ENCODE measurements at regions not wholly inside any gene's neighbourhood (a gene's known extent, or its start where the extent isn't known, plus 50 kb on each side); places are given as distances from the start of the nearest gene placed in this dataset.
"Not testable (repeated sequence)": the region's sequence is repeated elsewhere in the genome, so short reads cannot be mapped to it uniquely, and the experiment has no call there.

DNA sequence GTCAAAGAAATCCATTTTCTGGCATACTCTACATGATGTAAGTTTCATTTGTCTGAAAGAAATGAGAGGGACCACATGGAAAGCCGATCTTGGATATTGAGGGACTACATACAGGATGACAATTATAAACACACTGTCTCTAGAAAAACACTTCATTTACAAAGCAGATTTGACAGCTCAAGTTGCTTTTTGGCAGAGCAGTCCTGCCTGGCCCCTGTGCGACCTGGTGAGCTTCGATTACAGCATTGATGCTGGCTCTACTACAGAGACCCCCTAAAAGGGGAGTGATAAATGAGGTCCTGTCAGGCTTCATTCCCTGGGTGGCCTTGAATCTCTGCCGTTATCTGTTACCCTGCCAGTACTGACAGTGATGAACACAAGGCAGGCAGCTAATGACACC is 215.2 kb upstream of the NOCT start:
- Histone ChIP-seq H3K4me3 (ENCODE audit: low read length) (no peak overlapping the region), H3K27ac (ENCODE audit: low read length) (no peak overlapping the region), H3K27me3 (ENCODE audit: control insufficient read depth, insufficient read depth) (no peaks in the 10 kb centered on the region), H3K4me1 (ENCODE audit: control insufficient read depth, insufficient read depth, low read length) (no peaks in the 10 kb centered on the region), H3K9me3 (ENCODE audit: control insufficient read depth, low read length) (no peaks in the 10 kb centered on the region)
- no peak for DNase-seq
- intact Hi-C loops (cut with DNase I), result no loop called here
- ATAC-seq, result peak in 1 of 2 donors; percentile 13
- WGBS, result 28% methylated on average over 4 of the region's 4 CpGs

DNA sequence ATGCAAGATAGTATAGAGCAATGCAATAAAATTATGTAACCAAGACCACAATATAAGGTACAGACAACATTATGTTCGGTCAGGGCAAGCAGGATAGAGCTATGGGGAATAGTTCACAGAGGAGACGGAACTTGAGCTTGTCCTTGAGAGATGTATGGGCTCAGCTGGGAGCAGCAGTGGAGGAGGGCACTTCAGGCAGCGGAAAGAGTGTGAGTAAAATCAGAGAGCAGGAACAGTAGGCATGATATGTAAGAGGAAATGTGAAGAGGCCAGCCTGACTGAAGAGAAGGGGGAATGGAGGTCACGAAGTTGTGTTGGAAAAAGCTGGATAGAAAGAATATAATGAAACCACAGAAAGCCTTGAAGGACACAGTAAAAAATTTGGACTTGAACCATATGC is 217.2 kb upstream of the NOCT start:
- DNase-seq (no peak), ATAC-seq (peak in 1 of 2 donors; percentile 43)
- intact Hi-C loops (cut with DNase I), result no loop called here
- WGBS, result 50% methylated on average over 4 of the region's 4 CpGs
- H3K4me1 ChIP-seq (ENCODE audit: control insufficient read depth, insufficient read depth, low read length), result no peaks in the 10 kb centered on the region
- H3K4me3 ChIP-seq (ENCODE audit: low read length), result no peak overlapping the region
- H3K27ac ChIP-seq (ENCODE audit: low read length), result no peak overlapping the region
- no peaks in the 10 kb centered on the region for H3K27me3 ChIP-seq (ENCODE audit: control insufficient read depth, insufficient read depth)
- no peaks in the 10 kb centered on the region for H3K9me3 ChIP-seq (ENCODE audit: control insufficient read depth, low read length)

DNA sequence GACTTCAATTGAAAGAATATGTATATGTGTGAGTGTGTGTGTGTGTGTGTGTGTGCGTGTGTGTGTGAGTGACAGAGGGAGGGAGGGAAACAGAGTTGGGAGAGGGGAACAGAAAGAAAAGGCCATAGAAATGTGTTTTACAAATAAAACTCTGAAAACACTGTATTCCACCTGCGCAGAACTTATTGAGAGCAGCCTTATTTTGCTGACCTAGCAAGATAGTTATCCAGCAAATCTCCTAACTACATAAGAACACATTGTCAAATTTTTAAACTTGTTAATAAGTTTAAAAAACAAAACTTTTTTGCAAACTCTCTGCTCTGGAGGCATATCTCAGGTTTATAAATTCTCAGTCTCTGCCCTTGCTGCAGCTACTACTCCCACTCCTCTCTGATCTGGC is 217.9 kb upstream of the NOCT start:
- no peak for ATAC-seq
- Histone ChIP-seq H3K4me1 (ENCODE audit: control insufficient read depth, insufficient read depth, low read length) (no peaks in the 10 kb centered on the region), H3K27ac (ENCODE audit: low read length) (no peak overlapping the region), H3K9me3 (ENCODE audit: control insufficient read depth, low read length) (no peaks in the 10 kb centered on the region), H3K27me3 (ENCODE audit: control insufficient read depth, insufficient read depth) (no peaks in the 10 kb centered on the region), H3K4me3 (ENCODE audit: low read length) (no peak overlapping the region)
- WGBS, result 96% methylated on average over 2 of the region's 2 CpGs
- intact Hi-C loops (cut with DNase I), result no loop called here
- no peak for DNase-seq

DNA sequence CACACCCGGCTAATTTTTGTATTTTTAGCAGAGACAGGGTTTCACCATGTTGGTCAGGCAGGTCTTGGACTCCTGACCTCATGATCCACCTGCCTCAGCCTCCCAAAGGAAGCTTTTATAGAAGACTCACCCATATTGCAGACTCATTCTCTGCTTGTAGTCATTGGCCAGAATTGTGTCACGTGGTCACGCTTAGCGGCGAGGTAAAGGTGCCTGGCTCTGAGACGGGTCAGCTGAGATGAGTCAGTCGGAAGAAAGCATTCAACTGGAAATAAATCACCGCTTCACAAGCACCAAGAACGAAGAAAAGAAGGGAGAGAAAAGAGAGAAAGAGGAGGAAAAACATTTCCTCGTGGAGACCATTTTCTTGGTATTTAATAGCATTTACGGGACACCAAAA is 218.8 kb upstream of the NOCT start:
- Histone ChIP-seq H3K4me1 (ENCODE audit: control insufficient read depth, insufficient read depth, low read length) (no peaks in the 10 kb centered on the region), H3K27ac (ENCODE audit: low read length) (no peak overlapping the region), H3K27me3 (ENCODE audit: control insufficient read depth, insufficient read depth) (no peaks in the 10 kb centered on the region), H3K9me3 (ENCODE audit: control insufficient read depth, low read length) (no peaks in the 10 kb centered on the region), H3K4me3 (ENCODE audit: low read length) (no peak overlapping the region)
- DNase-seq, result no peak
- 93% methylated on average over 11 of the region's 11 CpGs for WGBS
- intact Hi-C loops (cut with DNase I), result no loop called here
- no peak for ATAC-seq

DNA sequence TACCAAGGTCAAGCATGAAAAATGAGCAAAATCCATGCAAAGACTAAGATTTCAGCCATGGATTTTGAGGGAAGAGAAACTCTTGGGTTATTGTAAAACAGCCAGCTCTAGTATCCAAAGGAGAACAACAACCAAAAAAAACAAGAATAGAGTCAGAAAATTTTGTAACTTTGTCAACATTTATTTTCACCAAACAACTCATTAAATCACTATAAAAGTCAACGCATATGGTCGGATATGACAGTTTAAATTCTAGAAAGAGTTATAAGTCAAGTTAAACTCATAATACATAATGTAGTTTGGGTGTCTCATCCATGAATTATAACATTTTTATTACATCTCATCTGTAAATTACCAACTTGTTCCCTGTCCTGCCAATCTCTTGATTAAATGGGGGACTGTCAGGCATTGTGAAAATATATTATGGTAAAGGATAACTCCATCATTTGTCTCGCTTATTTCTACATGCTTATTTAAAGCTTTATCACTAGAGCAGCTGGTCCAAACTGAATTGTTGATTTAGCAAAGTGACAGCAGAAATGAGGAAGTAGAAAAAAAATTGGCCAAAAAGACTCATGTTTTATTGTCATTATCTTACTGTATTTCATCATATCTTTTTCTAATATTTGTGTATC is 224.8 kb upstream of the NOCT start:
- Histone ChIP-seq H3K4me3 (ENCODE audit: low read length) (no peak overlapping the region), H3K4me1 (ENCODE audit: control insufficient read depth, insufficient read depth, low read length) (no peaks in the 10 kb centered on the region), H3K9me3 (ENCODE audit: control insufficient read depth, low read length) (no peaks in the 10 kb centered on the region), H3K27ac (ENCODE audit: low read length) (no peak overlapping the region), H3K27me3 (ENCODE audit: control insufficient read depth, insufficient read depth) (no peaks in the 10 kb centered on the region)
- no peak for ATAC-seq
- WGBS, result 71% methylated on average over 3 of the region's 3 CpGs
- intact Hi-C loops (cut with DNase I), result no loop called here
- no peak for DNase-seq

DNA sequence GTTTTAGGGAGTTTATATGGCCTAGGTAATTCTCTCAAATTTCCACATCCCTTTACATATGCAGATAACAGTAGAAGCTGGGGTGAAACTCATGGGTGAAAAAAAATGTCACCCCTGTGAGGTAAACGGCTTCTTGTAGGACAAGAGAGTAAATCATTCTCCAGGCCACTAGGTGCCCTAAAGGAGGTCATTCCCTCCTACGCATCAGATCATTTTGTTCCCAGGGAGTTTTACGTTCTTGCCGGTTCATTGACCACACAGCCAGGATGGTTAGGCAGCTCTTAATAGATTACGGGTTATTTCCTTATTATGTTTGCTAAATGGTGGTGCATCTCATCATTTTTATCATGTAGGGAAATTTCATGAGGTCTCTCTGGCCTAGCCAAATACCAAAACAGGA is 225.8 kb upstream of the NOCT start:
- Histone ChIP-seq H3K4me3 (ENCODE audit: low read length) (no peak overlapping the region), H3K27ac (ENCODE audit: low read length) (no peak overlapping the region), H3K9me3 (ENCODE audit: control insufficient read depth, low read length) (no peaks in the 10 kb centered on the region), H3K4me1 (ENCODE audit: control insufficient read depth, insufficient read depth, low read length) (no peaks in the 10 kb centered on the region), H3K27me3 (ENCODE audit: control insufficient read depth, insufficient read depth) (no peaks in the 10 kb centered on the region)
- intact Hi-C loops (cut with DNase I), result no loop called here
- 82% methylated on average over 5 of the region's 5 CpGs for WGBS
- ATAC-seq (no peak), DNase-seq (no peak)

DNA sequence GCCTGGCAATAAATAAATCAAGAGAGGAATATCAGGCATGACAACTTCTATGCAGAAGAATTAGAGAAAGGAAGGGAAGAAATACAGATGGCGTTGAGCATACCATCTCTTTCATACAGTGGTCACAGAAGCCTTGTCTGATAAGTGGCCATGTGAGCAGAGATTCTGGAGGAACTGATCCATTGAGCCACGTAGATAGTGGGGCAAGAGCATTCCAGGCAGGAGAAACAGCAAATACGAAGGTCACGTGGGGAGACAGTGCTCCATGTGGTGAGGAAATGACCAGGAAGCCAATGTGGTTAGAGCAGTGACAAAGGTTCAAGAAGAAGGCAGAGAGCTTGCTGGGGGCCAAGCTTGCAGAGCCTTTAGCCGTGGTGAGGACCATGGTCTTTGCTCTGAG is 226.7 kb upstream of the NOCT start:
- Histone ChIP-seq H3K9me3 (ENCODE audit: control insufficient read depth, low read length) (no peaks in the 10 kb centered on the region), H3K4me3 (ENCODE audit: low read length) (no peak overlapping the region), H3K27me3 (ENCODE audit: control insufficient read depth, insufficient read depth) (no peaks in the 10 kb centered on the region), H3K27ac (ENCODE audit: low read length) (no peak overlapping the region), H3K4me1 (ENCODE audit: control insufficient read depth, insufficient read depth, low read length) (no peaks in the 10 kb centered on the region)
- 79% methylated on average over 5 of the region's 5 CpGs for WGBS
- DNase-seq, result no peak
- intact Hi-C loops (cut with DNase I), result no loop called here
- no peak for ATAC-seq

DNA sequence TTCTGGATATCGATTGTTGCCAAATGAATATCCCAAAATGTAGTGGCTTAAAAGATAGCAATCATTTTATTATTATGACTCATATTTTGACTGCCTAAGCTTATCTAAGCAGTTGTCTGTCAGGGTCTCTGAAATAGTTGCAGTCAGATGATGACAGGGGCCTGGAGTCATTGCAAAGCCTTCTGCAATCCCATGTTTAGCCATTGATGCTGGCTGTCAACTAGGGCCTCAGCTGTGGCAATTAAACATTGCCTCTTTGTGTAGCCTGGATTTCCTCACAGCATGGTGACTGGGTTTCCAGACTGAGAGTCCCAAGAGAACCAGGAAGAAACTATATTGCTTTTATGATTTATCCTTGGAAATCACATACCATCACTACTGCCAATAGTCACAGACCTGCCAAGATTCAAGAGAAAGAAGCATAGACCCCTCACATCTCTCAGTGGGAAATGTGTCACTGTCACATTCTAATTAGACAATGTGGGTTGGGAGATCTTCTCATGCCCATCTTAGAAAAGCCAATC is 227.3 kb upstream of the NOCT start:
- no peaks in the 10 kb centered on the region for H3K4me1 ChIP-seq (ENCODE audit: control insufficient read depth, insufficient read depth, low read length)
- intact Hi-C loops (cut with DNase I), result no loop called here

DNA sequence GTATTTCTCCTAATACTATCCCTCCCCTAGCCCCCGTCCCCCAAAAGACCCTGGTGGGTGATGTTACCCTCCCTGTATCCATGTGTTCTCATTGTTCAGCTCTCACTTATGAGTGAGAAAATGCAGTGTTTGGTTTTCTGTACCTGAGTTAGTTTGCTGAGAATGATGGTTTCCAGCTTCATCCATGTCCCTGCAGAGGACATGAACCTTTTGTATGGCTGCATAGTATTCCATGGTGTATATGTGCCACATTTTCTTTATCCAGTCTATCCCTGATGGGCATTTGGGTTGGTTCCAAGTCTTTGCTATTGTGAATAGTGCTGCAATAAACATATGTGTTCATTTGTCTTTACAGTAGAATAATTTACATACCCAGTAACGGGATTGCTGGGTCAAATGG is 235.8 kb upstream of the NOCT start:
- H3K27ac ChIP-seq (ENCODE audit: low read length); H3K27me3 ChIP-seq (ENCODE audit: control insufficient read depth, insufficient read depth); H3K4me3 ChIP-seq (ENCODE audit: low read length); H3K4me1 ChIP-seq (ENCODE audit: control insufficient read depth, insufficient read depth, low read length); ATAC-seq; intact Hi-C loops (cut with DNase I); DNase-seq; H3K9me3 ChIP-seq (ENCODE audit: control insufficient read depth, low read length): not testable (repeated sequence)
- WGBS, result 91% methylated on average over 2 of the region's 2 CpGs

More for the DNA sequence above, 227.3 kb upstream of the NOCT start:
- no peaks in the 10 kb centered on the region for H3K27me3 ChIP-seq (ENCODE audit: control insufficient read depth, insufficient read depth)
- 84% methylated on average over 1 of the region's 1 CpG for WGBS
- no peak overlapping the region for H3K4me3 ChIP-seq (ENCODE audit: low read length)
- no peaks in the 10 kb centered on the region for H3K9me3 ChIP-seq (ENCODE audit: control insufficient read depth, low read length)
- DNase-seq, result no peak
- ATAC-seq, result no peak
- no peak overlapping the region for H3K27ac ChIP-seq (ENCODE audit: low read length)

DNA sequence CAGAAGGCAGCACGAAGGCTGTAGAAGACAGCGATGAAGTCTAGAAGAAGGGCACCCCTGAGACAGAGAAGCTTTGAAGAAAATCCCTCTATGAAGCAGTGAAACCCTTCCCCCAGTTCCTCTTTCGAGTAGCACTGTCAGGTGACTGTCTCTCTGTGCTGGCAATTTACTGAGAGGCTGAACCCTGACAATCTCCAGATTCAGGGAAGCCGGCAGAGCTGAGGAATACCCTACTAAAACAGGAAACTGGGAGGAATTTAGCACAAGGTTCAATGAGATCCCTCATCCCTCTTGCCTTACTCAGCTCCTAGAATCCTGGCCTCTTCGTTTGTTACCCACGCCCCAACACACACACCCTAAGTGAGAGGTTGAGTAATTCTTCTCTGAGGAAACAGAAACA is 239.7 kb upstream of the NOCT start:
- H3K9me3 ChIP-seq (ENCODE audit: control insufficient read depth, low read length), result no peaks in the 10 kb centered on the region
- H3K27me3 ChIP-seq (ENCODE audit: control insufficient read depth, insufficient read depth), result no peaks in the 10 kb centered on the region
- DNase-seq (no peak), ATAC-seq (no peak)
- intact Hi-C loops (cut with DNase I), result no loop called here
- WGBS, result 53% methylated on average over 6 of the region's 6 CpGs
- no peaks in the 10 kb centered on the region for H3K4me1 ChIP-seq (ENCODE audit: control insufficient read depth, insufficient read depth, low read length)
- H3K4me3 ChIP-seq (ENCODE audit: low read length), result no peak overlapping the region
- no peak overlapping the region for H3K27ac ChIP-seq (ENCODE audit: low read length)

DNA sequence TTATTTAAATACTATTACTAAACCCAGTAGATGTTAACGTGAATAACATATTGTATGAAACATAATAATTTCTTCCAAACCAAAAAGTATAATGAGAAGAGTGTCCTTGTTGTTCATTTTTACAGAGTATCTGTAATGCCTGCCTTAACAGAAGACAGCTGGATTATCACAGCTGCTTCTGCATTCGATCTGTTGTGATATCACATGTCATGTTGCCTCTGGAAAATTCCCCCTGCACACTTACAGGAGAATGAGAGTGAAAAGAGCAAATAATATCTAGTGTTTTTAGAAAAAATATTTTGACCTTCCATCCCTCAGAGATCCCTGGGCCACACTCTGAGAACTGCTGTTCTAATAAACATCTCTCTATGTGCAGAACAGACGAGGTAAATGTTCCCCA is 240.1 kb upstream of the NOCT start:
- no peak for DNase-seq
- ATAC-seq, result no peak
- H3K4me1 ChIP-seq (ENCODE audit: control insufficient read depth, insufficient read depth, low read length), result no peaks in the 10 kb centered on the region
- H3K9me3 ChIP-seq (ENCODE audit: control insufficient read depth, low read length), result no peaks in the 10 kb centered on the region
- WGBS, result 50% methylated on average over 3 of the region's 3 CpGs
- H3K4me3 ChIP-seq (ENCODE audit: low read length), result no peak overlapping the region
- intact Hi-C loops (cut with DNase I), result no loop called here
- H3K27me3 ChIP-seq (ENCODE audit: control insufficient read depth, insufficient read depth), result no peaks in the 10 kb centered on the region
- H3K27ac ChIP-seq (ENCODE audit: low read length), result no peak overlapping the region

DNA sequence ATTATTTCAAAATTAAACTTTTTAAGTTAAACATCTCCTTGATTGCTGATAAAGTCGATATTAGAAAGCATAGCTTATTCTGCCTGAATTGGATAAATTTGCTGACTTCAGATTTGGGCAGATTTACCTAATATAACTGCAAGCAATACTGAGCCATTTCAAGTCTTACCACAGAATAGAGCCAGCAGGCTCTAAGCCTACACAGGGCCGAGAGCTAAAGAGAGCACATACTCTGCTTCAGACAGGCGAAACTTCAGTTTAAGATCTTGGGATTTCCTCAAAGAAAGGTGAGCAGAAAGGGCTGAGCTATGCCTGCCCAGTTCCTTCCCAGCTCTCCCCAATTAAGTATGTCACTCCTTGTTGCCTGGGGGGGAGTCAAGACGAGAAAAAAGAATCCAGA is 240.6 kb upstream of the NOCT start:
- ATAC-seq (no peak), DNase-seq (no peak)
- H3K9me3 ChIP-seq (ENCODE audit: control insufficient read depth, low read length), result no peaks in the 10 kb centered on the region
- H3K27ac ChIP-seq (ENCODE audit: low read length), result no peak overlapping the region
- no peak overlapping the region for H3K4me3 ChIP-seq (ENCODE audit: low read length)
- 83% methylated on average over 4 of the region's 4 CpGs for WGBS
- H3K27me3 ChIP-seq (ENCODE audit: control insufficient read depth, insufficient read depth), result no peaks in the 10 kb centered on the region
- intact Hi-C loops (cut with DNase I), result no loop called here
- H3K4me1 ChIP-seq (ENCODE audit: control insufficient read depth, insufficient read depth, low read length), result no peaks in the 10 kb centered on the region

All from right cardiac atrium (tissue), 5 donors.